Stimulated activated CD4-positive, alpha-beta T cell treated with anti-CD3 and anti-CD28 coated beads, Interleukin-15, amount 100 ng/mL, for 24 hours (primary cell): ENCODE measurements at regions not wholly inside any gene's neighbourhood (a gene's known extent, or its start where the extent isn't known, plus 50 kb on each side); places are given as distances from the start of the nearest gene placed in this dataset.

ENCODE experiments used
- DNase-seq: peaks from one replicate; pipeline ENCODE4 v3.0.0-alpha.2; 2020

GRCh38 chr20:19930426-19930825 lies 86.7 kb upstream of the NAA20 start:
- DNase-seq: no peak

- DNase-seq: no peak
These were observed 84.9 kb upstream of the NAA20 start for GRCh38 chr20:19932170-19932667.

- DNase-seq: no peak
These were observed 82.2 kb upstream of the NAA20 start for GRCh38 chr20:19934792-19935491.

GRCh38 chr20:19935842-19936241 lies 81.3 kb upstream of the NAA20 start:
- no peak for DNase-seq

GRCh38 chr20:19936466-19937200 lies 80.5 kb upstream of the NAA20 start:
- no peak for DNase-seq

DNA sequence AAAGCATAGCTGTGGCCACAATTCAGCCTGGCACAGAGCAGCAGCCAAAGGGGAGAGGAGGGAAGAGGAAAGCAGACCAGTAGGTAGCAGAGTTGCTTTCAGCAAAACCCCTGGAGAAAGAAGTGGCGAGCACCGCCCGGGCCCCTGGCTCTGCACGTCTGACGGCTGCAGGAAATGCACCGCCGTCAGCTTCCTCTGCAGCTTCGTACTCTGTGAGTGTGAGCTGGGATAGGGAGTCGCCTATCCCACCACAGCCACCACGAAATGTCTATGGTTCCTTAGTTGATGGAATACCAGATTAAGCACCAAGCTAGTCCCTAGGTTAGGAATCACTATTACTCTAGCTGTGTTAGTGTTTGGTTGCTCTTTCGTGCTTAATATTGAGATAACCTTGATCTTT lies 79.9 kb upstream of the NAA20 start:
- peak; percentile 30 for DNase-seq

DNA sequence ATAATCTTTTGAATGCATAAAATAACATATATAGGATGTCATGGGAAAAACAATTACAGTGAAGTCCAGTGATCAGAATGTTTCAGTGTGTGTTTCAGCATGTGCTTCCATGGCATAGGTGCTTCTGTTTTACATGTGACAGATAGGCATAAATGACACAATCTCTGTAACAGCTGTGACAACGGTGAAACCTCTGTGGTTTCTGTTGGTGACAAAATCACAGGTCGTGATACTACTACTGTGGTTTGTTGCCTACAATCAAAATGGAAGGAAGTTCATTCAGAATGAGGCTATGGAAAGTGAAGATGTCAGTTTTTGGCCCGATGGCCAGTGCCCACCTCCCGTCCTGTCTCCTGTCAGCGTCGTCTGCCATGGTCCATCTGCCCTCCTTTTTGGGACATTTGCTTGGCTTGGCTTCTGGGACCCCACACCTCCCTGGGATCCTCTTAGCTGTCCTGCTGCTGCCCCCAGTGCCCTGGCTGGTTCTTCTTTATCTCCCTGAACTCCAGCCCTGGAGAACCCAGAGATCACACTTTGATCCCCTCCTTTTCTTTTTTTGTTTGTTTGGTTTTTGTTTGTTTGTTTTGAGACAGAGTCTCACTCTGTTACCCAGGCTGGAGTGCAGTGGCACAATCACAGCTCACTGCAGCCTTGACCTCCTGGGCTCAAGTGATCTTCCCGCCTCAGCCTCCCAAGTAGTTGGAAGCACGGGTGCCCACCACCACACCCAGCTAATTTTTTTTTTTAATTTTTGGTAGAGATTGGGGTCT lies 79.3 kb upstream of the NAA20 start:
- DNase-seq: peak; percentile 39

- DNase-seq: no peak
These were observed 78.6 kb upstream of the NAA20 start for GRCh38 chr20:19938421-19939090.

DNA sequence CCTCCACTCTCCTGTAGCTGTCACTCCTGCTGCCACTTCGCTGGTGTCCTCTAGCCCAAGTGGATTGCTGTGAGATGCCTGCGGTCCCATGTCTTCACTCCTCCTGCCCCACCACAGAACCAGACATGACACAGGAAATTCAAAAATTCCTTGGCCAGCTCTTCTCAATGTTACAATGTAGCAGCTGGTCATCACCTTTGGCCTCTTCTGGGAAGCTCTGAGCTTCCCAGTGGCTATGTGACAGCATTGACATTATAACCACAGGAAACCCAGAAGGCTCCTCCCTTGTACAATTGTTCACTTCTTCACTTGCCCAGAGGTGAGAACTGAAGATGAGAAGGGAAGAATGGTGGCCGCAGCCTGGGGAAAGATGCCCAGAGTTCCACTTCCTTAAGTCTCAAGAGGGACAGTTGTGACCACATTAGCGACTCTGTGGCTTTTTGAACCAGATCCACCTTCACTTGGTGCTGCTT lies 76.1 kb upstream of the NAA20 start:
- no peak for DNase-seq

DNA sequence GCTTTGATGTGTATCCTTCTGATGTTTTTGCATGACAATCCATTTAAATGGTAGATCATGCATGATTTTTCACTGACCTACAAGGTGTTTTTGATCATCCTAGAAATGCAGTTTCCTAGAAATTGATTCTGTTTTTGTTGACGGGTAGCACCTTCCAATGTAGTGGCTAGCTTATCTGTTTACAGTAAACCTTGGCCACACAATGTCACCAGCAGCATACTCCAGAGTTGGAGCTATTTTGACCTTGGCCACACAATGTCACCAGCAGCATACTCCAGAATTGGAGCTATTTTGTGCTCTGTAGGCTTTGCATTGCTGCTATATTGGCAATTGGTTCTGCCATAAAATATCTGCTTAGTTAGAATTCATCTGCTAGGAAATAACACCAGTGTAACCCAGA lies 74.6 kb upstream of the NAA20 start:
- DNase-seq: no peak

GRCh38 chr20:19943061-19943521 lies 74.1 kb upstream of the NAA20 start:
- no peak for DNase-seq

DNA sequence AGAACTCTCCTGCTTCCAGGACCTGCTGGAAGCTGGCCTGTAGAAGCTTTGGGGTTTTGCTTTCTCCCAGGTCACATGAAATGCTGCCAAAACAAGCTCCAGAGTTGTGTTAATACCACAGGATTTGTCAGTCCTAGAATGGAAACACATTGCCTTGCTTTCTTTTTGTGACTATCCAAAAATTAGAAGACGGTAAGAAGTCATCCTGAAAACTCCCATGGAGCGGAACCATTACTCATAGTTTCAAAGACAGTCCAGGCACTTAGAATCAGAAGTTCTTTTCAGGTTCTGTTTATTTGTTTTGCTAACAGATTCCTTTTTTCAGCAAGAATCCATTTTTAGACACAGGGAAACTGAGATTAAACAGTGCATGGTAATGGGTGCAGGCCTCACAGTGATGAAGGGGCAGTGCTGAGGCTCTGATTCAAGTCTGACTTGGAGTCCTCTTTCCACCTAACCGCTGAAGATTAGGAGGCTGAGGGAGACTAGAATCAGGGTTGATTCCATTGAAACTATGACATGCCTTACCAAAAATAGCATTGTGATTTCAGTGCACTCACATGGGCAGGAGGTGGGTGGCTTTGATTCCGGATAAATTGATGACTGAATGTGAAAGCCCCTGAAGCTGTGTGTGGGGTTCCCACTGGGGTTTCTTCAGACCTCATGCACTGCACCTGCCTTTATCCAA lies 72.2 kb upstream of the NAA20 start:
- DNase-seq: peak; percentile 59

DNA sequence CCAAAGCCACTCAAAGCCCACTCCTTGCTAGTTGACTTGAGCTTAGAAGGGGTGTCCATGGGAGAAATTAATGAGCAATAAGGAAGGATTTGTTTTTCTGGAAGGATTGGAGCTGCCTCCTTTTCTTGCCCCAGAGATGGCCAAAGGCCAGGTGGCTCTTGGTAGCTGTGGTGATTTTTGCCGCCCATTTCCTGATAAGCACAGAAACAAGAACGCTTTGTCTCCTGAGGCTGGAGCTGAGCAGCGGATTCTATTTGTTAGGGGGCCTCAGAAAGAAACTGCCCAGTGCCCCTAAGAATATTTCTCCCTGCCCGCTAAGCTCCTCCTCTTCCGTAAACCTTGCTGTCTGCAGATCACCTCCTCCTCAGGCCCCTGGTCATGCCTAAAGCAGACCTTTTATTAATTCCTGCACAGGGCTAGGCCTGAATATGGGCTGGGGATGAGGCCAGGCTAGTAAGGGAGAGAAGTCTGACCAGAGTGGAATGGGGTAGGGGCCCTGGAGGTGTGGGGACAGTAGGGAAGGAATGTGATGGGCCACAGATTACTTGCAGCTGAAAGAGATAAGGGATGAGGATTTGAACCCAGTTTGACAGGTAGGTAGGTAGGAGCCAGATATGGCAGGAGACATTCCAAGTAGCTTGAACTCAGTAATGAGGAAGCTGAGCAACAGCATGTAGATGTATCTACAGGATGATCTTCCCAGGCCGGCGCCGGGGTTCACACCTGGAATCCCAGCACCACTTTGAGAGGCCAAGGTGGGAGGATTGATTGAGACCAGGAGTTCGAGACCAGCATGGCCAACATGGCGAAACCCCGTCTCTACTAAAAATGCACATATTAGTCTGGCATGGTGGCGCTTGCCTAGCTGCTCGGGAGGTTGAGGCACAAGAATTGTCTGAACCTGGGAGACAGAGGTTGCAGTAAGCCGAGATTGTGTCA lies 71.2 kb upstream of the NAA20 start:
- no peak for DNase-seq

- DNase-seq: peak; percentile 10
These were observed 69.4 kb upstream of the NAA20 start for GRCh38 chr20:19947611-19948264.

- DNase-seq: no peak
These were observed 67.8 kb upstream of the NAA20 start for GRCh38 chr20:19949195-19949867.

GRCh38 chr20:19950042-19950441 lies 67.1 kb upstream of the NAA20 start:
- DNase-seq: no peak

GRCh38 chr20:19952392-19952791 lies 64.8 kb upstream of the NAA20 start:
- no peak for DNase-seq

GRCh38 chr20:19953606-19954005 lies 63.6 kb upstream of the NAA20 start:
- no peak for DNase-seq

- DNase-seq: no peak
These were observed 60.2 kb upstream of the NAA20 start for GRCh38 chr20:19956976-19957375.

- DNase-seq: no peak
These were observed 58.9 kb upstream of the NAA20 start for GRCh38 chr20:19958219-19958618.
